Upper lobe of right lung (tissue), 1 donor: ENCODE measurements at regions not wholly inside any gene's neighbourhood (a gene's known extent, or its start where the extent isn't known, plus 50 kb on each side); places are given as distances from the start of the nearest gene placed in this dataset.
A peak's percentile ranks its signal among the peaks of the same experiment; 100 is the strongest.

Source experiments
- ATAC-seq: fragments of 200-7000 bp; cut with Tn5 transposase; one replicate; pipeline ENCODE4 v1.9.1; 2020; ENCODE audit warnings: mild to moderate bottlenecking, moderate library complexity
- DNase-seq: peaks from one replicate; pipeline ENCODE4 v3.0.0-alpha.2; 2020
- H3K27ac ChIP-seq: fragments of 200-600 bp; one replicate; pipeline ENCODE4 v1.8.0; 2022
- H3K27me3 ChIP-seq: fragments of 200-600 bp; one replicate; pipeline ENCODE4 v1.8.0; 2022; ENCODE audit warnings: mild to moderate bottlenecking
- H3K36me3 ChIP-seq: fragments of 200-600 bp; one replicate; pipeline ENCODE4 v1.8.0; 2022
- H3K4me1 ChIP-seq: fragments of 200-600 bp; one replicate; pipeline ENCODE4 v1.8.0; 2022
- H3K4me3 ChIP-seq: fragments of 200-600 bp; one replicate; pipeline ENCODE4 v1.8.0; 2022; ENCODE audit warnings: mild to moderate bottlenecking
- H3K9me3 ChIP-seq: fragments of 200-600 bp; one replicate; pipeline ENCODE4 v1.8.0; 2022
- CTCF ChIP-seq: fragments of 200-600 bp; IDR thresholded peaks from one replicate; pipeline ENCODE4 v1.8.0; 2022; ENCODE audit warnings: antibody characterized with exemption
- intact Hi-C: fragments of 100-400 bp; cut with DNase I; formaldehyde crosslinking; loops from one replicate; pipeline ENCODE4 v1.11.0; 2022
- donor health status: DM: no; HTN: yes; CAD: no; lungs with severe emphysema.

- Histone ChIP-seq H3K27me3 (no peaks in the 10 kb centered on the region), H3K27ac (no peak overlapping the region), H3K4me1 (no peaks in the 10 kb centered on the region), H3K36me3 (no peaks in the 10 kb centered on the region), H3K4me3 (no peak overlapping the region), H3K9me3 (no peaks in the 10 kb centered on the region)
- ATAC-seq (no peak), DNase-seq (no peak)
- intact Hi-C loops = no loop called here
- TF ChIP-seq CTCF = no peak
Measured at GRCh38 chr12:90428465-90428864, 526.5 kb downstream of the CCER1 start.

GRCh38 chr12:90423965-90424364, 531.0 kb downstream of the CCER1 start:
- Histone ChIP-seq H3K4me3 (no peak overlapping the region), H3K4me1 (no peaks in the 10 kb centered on the region), H3K27ac (no peak overlapping the region), H3K27me3 (no peaks in the 10 kb centered on the region), H3K36me3 (no peaks in the 10 kb centered on the region), H3K9me3 (no peaks in the 10 kb centered on the region)
- DNase-seq = no peak
- no peak for ATAC-seq
- intact Hi-C loops = no loop called here
- no peak for TF ChIP-seq CTCF

DNA sequence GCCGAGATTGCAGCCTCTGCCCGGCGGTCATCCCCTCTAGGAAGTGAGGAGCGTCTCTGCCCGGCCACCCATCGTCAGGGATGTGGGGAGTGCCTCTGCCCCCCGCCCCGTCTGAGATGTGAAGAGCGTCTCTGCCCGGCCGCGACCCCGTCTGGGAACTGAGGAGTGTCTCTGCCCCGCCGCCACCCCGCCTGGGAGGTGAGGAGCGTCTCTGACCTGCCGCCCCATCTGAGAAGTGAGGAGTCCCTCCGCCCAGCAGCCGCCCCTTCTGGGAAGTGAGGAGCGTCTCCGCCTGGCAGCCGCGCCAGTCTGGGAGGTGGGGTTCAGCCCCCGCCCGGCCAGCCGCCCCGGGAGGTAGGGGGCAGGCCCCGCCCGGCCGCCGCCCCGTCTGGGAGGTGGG, 544.0 kb downstream of the CCER1 start:
- no peaks in the 10 kb centered on the region for H3K36me3 ChIP-seq
- no peak for TF ChIP-seq CTCF
- no peak overlapping the region for H3K4me3 ChIP-seq
- ATAC-seq (no peak), DNase-seq (peak; percentile 48)
- no peaks in the 10 kb centered on the region for H3K4me1 ChIP-seq
- H3K27ac ChIP-seq = no peak overlapping the region
- intact Hi-C loops = no loop called here
- no peaks in the 10 kb centered on the region for H3K9me3 ChIP-seq
- H3K27me3 ChIP-seq = no peaks in the 10 kb centered on the region

GRCh38 chr12:90407841-90408240, 547.1 kb downstream of the CCER1 start:
- no peaks in the 10 kb centered on the region for H3K27me3 ChIP-seq
- no peak for DNase-seq
- no peak overlapping the region for H3K4me3 ChIP-seq
- ATAC-seq = no peak
- no peaks in the 10 kb centered on the region for H3K4me1 ChIP-seq
- no peak overlapping the region for H3K27ac ChIP-seq
- no peaks in the 10 kb centered on the region for H3K36me3 ChIP-seq
- intact Hi-C loops = no loop called here
- no peaks in the 10 kb centered on the region for H3K9me3 ChIP-seq
- no peak for TF ChIP-seq CTCF

- intact Hi-C loops = no loop called here
- no peaks in the 10 kb centered on the region for H3K27me3 ChIP-seq
- TF ChIP-seq CTCF = no peak
Measured at GRCh38 chr12:90404071-90404470, 550.9 kb downstream of the CCER1 start.

DNA sequence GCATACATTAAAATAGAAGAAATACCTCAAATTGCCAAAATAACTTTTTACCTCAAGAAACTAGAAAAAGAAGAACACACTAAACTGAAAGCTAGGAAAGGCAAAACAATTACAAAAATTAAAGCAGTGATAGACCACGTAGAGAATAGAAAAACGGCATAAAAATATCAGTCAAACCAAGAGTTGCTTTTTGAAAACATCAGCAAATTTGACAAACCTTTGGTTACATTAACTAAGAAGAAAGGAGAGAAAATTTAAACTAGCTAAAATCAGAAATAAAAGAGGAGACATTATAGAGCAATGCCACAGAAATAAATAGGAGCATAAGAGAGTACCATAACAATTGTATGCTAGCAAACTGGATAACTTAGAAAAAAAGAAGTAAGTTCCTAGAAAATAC, 553.8 kb downstream of the CCER1 start:
- DNase-seq = no peak
- intact Hi-C loops = no loop called here
- H3K27me3 ChIP-seq = no peaks in the 10 kb centered on the region

More at GRCh38 chr12:90404071-90404470, 550.9 kb downstream of the CCER1 start:
- H3K36me3 ChIP-seq = no peaks in the 10 kb centered on the region
- no peak overlapping the region for H3K4me3 ChIP-seq
- H3K27ac ChIP-seq = no peak overlapping the region
- no peaks in the 10 kb centered on the region for H3K4me1 ChIP-seq
- no peaks in the 10 kb centered on the region for H3K9me3 ChIP-seq
- no peak for DNase-seq
- peak; percentile 21 for ATAC-seq

More for the DNA sequence above, 553.8 kb downstream of the CCER1 start:
- Histone ChIP-seq H3K4me1 (no peaks in the 10 kb centered on the region), H3K4me3 (no peak overlapping the region), H3K9me3 (peaks cover 8% of the 10 kb centered on the region), H3K27ac (no peak overlapping the region), H3K36me3 (no peaks in the 10 kb centered on the region)
- TF ChIP-seq CTCF = no peak
- ATAC-seq = no peak
